ENCODE measurements at regions not wholly inside any gene's neighbourhood (a gene's known extent, or its start where the extent isn't known, plus 50 kb on each side); places are given as distances from the start of the nearest gene placed in this dataset.

- TF ChIP-seq CTCF (IDR thresholded peaks at IDR 0.05; ENCODE audit: borderline replicate concordance, extremely low read depth, insufficient read depth) = no peak
- Histone ChIP-seq H3K4me1 (ENCODE audit: control insufficient read depth in 2 of 3, insufficient read depth in 2 of 3, low read depth in 1 of 3, low read length in 3 of 3) (peaks cover 3 to 8% (median 4%) of the 10 kb centered on the region in 3 donors), H3K9ac (ENCODE audit: low read length in 3 of 3) (no peak overlapping the region), H3K36me3 (ENCODE audit: control insufficient read depth in 2 of 3, insufficient read depth in 3 of 3, low read length in 3 of 3) (no peaks in the 10 kb centered on the region), H3K27ac (ENCODE audit: low read depth in 2 of 2, low read length in 2 of 2) (no peak overlapping the region), H3K27me3 (ENCODE audit: control insufficient read depth, insufficient read depth, low read length) (no peaks in the 10 kb centered on the region), H3K4me3 (ENCODE audit: low read length in 3 of 3) (no peak overlapping the region), H3K9me3 (ENCODE audit: control insufficient read depth in 2 of 3, insufficient read depth in 1 of 3, low read length in 3 of 3) (no peaks in the 10 kb centered on the region)
- DNase-seq (no peak), FAIRE-seq (no peak)
- intact Hi-C loops (cut with DNase I) = no loop called here
These were observed 220.4 kb upstream of the SPOPL start for GRCh38 chr2:138280999-138281695.

DNA sequence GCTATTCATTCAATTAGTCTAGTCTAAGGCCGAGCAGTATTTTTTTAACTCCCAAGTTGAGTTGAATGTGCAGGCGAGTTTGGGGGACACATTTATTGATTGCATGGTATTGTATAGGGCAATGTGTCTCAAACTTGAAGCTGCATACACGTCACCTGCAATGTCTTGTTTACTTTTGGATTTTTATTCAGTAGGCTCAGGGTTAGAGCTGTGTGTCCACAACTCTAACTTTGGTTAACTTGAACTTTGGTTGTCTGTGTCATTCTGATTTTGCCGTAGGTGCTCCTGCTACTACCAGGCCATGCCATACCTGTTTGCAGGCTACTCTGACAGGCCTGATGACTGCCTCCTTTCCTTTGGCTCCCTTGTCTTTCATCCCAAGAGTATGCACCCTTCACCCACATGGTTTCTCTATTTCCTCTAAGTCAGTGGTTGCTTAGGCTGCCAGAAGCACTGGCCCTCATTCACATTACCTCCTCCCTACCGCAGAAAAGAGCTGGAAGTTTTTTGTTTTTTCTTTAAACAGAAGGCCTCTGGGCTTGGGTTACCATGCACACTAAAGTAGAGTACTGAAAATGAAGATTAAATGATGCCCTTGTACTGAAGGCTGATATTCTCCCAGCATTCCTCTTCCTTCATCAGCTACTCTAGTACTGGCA is 219.4 kb upstream of the SPOPL start:
- no peaks in the 10 kb centered on the region for H3K36me3 ChIP-seq (ENCODE audit: control insufficient read depth in 2 of 3, insufficient read depth in 3 of 3, low read length in 3 of 3)
- no peak for FAIRE-seq
- no peak overlapping the region for H3K9ac ChIP-seq (ENCODE audit: low read length in 3 of 3)
- no peak overlapping the region for H3K27ac ChIP-seq (ENCODE audit: low read depth in 2 of 2, low read length in 2 of 2)
- H3K9me3 ChIP-seq (ENCODE audit: control insufficient read depth in 2 of 3, insufficient read depth in 1 of 3, low read length in 3 of 3) = peaks cover 0 to 2% (median 0%) of the 10 kb centered on the region in 3 donors
- no peak overlapping the region for H3K4me3 ChIP-seq (ENCODE audit: low read length in 3 of 3)
- no peaks in the 10 kb centered on the region for H3K27me3 ChIP-seq (ENCODE audit: control insufficient read depth, insufficient read depth, low read length)
- TF ChIP-seq CTCF (IDR thresholded peaks at IDR 0.05; ENCODE audit: borderline replicate concordance, extremely low read depth, insufficient read depth) = no peak
- H3K4me1 ChIP-seq (ENCODE audit: control insufficient read depth in 2 of 3, insufficient read depth in 2 of 3, low read depth in 1 of 3, low read length in 3 of 3) = no peaks in the 10 kb centered on the region
- DNase-seq = no peak
- intact Hi-C loops (cut with DNase I) = no loop called here

- intact Hi-C loops (cut with DNase I) = no loop called here
- no peak overlapping the region for H3K4me3 ChIP-seq (ENCODE audit: low read length in 3 of 3)
- DNase-seq (no peak), FAIRE-seq (no peak)
- no peak overlapping the region for H3K9ac ChIP-seq (ENCODE audit: low read length in 3 of 3)
- H3K36me3 ChIP-seq (ENCODE audit: control insufficient read depth in 2 of 3, insufficient read depth in 3 of 3, low read length in 3 of 3) = no peaks in the 10 kb centered on the region
- no peaks in the 10 kb centered on the region for H3K27me3 ChIP-seq (ENCODE audit: control insufficient read depth, insufficient read depth, low read length)
- H3K27ac ChIP-seq (ENCODE audit: low read depth in 2 of 2, low read length in 2 of 2) = no peak overlapping the region
- peaks cover 0 to 3% (median 0%) of the 10 kb centered on the region in 3 donors for H3K9me3 ChIP-seq (ENCODE audit: control insufficient read depth in 2 of 3, insufficient read depth in 1 of 3, low read length in 3 of 3)
- TF ChIP-seq CTCF (IDR thresholded peaks at IDR 0.05; ENCODE audit: borderline replicate concordance, extremely low read depth, insufficient read depth) = no peak
- H3K4me1 ChIP-seq (ENCODE audit: control insufficient read depth in 2 of 3, insufficient read depth in 2 of 3, low read depth in 1 of 3, low read length in 3 of 3) = no peaks in the 10 kb centered on the region
These were observed 209.8 kb upstream of the SPOPL start for GRCh38 chr2:138291805-138292204.
